ENCODE measurements at regions not wholly inside any gene's neighbourhood (a gene's known extent, or its start where the extent isn't known, plus 50 kb on each side); places are given as distances from the start of the nearest gene placed in this dataset.

DNA sequence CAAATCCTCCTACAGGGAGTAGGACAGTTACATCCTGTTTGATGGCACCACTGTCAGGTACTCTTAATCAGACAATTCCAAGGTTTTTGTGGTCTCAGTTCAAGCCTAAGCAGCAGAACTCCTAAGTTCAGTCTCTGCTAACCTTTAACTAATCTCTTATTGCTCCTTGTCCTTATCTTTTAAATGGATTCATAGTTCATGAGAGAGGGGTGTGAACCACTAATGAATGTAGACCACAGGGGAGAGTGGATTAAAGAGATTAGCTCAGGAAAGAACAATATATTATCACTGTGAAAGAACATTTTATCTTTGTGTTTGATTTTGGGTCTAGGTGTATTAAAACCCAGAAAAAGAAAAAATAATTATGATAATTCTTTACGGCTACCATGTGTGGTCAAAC lies 168.9 kb downstream of the DCK start:
- no TSS peak for BruUV-seq (replicated peaks)

DNA sequence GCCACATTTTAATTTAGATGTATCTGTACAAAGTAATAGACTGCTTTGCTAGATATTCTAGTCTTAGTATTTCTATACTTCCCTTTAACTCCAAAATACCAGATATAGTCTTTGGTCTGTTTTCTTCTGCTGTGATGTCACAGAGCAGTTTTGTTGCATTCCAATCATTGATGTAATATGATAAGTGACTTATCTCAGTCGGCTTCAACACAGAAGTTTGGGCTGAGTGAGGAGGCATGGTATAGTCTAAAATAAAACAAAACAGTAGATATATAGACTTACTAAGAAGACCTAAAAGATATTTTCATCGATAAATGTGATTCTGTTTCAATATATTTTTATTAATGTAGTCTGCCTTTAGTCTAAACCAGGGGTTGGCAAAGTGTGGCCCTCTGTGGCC lies 169.9 kb downstream of the DCK start:
- intact Hi-C loops (cut with micrococcal nuclease; ENCODE audit: unreplicated experiment) = no loop called here
- no peak overlapping the region for H3K27ac ChIP-seq (ENCODE audit: low read depth, low read length, poor library complexity, severe bottlenecking)
- H3K4me3 ChIP-seq (ENCODE audit: low read depth, low read length, poor library complexity, severe bottlenecking) = no peak overlapping the region
- no peaks in the 10 kb centered on the region for H3K4me1 ChIP-seq (ENCODE audit: insufficient read depth, low read length, poor library complexity, severe bottlenecking)
- no peaks in the 10 kb centered on the region for H3K9me2 ChIP-seq (ENCODE audit: insufficient read depth, low read length)
- no peaks in the 10 kb centered on the region for H4K20me1 ChIP-seq (ENCODE audit: insufficient read depth, low read length)
- ChIA-PET CTCF (ENCODE audit: unreplicated experiment) (no interaction called here), POLR2A (interaction anchor here (0.7 kb wide), 1 partner anchor 298 kb away, joined by 3 read pairs; no protein-coding TSS in a partner anchor)
- no peaks in the 10 kb centered on the region for H3K79me2 ChIP-seq (ENCODE audit: insufficient read depth, low read depth, low read length)
- H3K36me3 ChIP-seq (ENCODE audit: insufficient read depth, low read length) = no peaks in the 10 kb centered on the region
- TF ChIP-seq, protein P1, sequence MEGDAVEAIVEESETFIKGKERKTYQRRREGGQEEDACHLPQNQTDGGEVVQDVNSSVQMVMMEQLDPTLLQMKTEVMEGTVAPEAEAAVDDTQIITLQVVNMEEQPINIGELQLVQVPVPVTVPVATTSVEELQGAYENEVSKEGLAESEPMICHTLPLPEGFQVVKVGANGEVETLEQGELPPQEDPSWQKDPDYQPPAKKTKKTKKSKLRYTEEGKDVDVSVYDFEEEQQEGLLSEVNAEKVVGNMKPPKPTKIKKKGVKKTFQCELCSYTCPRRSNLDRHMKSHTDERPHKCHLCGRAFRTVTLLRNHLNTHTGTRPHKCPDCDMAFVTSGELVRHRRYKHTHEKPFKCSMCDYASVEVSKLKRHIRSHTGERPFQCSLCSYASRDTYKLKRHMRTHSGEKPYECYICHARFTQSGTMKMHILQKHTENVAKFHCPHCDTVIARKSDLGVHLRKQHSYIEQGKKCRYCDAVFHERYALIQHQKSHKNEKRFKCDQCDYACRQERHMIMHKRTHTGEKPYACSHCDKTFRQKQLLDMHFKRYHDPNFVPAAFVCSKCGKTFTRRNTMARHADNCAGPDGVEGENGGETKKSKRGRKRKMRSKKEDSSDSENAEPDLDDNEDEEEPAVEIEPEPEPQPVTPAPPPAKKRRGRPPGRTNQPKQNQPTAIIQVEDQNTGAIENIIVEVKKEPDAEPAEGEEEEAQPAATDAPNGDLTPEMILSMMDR (conservative IDR thresholded peaks at IDR 0.05; ENCODE audit: low read length) = no peak
- no peak for TF ChIP-seq EZH2phosphoT487 (IDR thresholded peaks at IDR 0.05; ENCODE audit: borderline replicate concordance, low read depth, low read length)
- no peak overlapping the region for H3K4me2 ChIP-seq (ENCODE audit: low read length)
- no TSS peak for BruUV-seq (replicated peaks)
- no peak for DNase-seq (ENCODE audit: low spot score)
- no peak overlapping the region for H2AFZ ChIP-seq (ENCODE audit: low read length)
- H3K9me3 ChIP-seq (ENCODE audit: low read length) = no peaks in the 10 kb centered on the region

More for the DNA sequence above, 168.9 kb downstream of the DCK start:
- no peaks in the 10 kb centered on the region for H4K20me1 ChIP-seq (ENCODE audit: insufficient read depth, low read length)
- no peak for DNase-seq (ENCODE audit: low spot score)
- H3K4me3 ChIP-seq (ENCODE audit: low read depth, low read length, poor library complexity, severe bottlenecking) = no peak overlapping the region
- no peaks in the 10 kb centered on the region for H3K9me3 ChIP-seq (ENCODE audit: low read length)
- intact Hi-C loops (cut with micrococcal nuclease; ENCODE audit: unreplicated experiment) = no loop called here
- TF ChIP-seq EZH2phosphoT487 (IDR thresholded peaks at IDR 0.05; ENCODE audit: borderline replicate concordance, low read depth, low read length) = no peak
- TF ChIP-seq, protein P1 (conservative IDR thresholded peaks at IDR 0.05; ENCODE audit: low read length) = no peak
- ChIA-PET POLR2A (interaction anchor here (0.7 to 1.0 kb wide), 2 partner anchors 11 to 298 kb away, joined by 3 read pairs; no protein-coding TSS in a partner anchor), CTCF (ENCODE audit: unreplicated experiment) (no interaction called here)
- no peak overlapping the region for H2AFZ ChIP-seq (ENCODE audit: low read length)
- H3K36me3 ChIP-seq (ENCODE audit: insufficient read depth, low read length) = no peaks in the 10 kb centered on the region
- no peaks in the 10 kb centered on the region for H3K79me2 ChIP-seq (ENCODE audit: insufficient read depth, low read depth, low read length)
- no peaks in the 10 kb centered on the region for H3K4me1 ChIP-seq (ENCODE audit: insufficient read depth, low read length, poor library complexity, severe bottlenecking)
- H3K27ac ChIP-seq (ENCODE audit: low read depth, low read length, poor library complexity, severe bottlenecking) = no peak overlapping the region
- H3K4me2 ChIP-seq (ENCODE audit: low read length) = no peak overlapping the region
- H3K9me2 ChIP-seq (ENCODE audit: insufficient read depth, low read length) = no peaks in the 10 kb centered on the region

DNA sequence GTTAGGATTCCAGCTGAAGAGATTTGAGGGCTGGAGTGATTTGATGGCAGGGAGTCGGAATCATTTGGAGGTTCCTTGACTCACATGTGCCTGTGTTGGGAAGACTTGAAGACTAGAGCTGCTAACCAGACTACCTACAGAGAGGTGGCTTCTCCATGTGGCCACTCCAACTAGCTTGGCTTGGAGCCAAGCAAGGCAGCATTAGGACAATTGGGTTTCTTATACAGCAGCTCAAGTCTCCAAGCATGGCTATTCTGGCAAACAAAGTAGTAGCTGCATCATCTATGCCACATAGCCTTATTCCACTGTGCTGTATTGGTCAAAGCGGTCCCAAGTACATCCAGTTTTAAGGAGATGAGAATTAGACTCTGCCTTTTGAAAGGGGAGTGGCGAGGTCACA lies 171.7 kb upstream of the SLC4A4 start:
- no peak overlapping the region for H2AFZ ChIP-seq (ENCODE audit: low read length)
- no peaks in the 10 kb centered on the region for H3K9me3 ChIP-seq (ENCODE audit: low read length)
- H4K20me1 ChIP-seq (ENCODE audit: insufficient read depth, low read length) = no peaks in the 10 kb centered on the region
- H3K79me2 ChIP-seq (ENCODE audit: insufficient read depth, low read depth, low read length) = no peaks in the 10 kb centered on the region
- ChIA-PET CTCF (ENCODE audit: unreplicated experiment) (no interaction called here), POLR2A (no interaction called here)
- TF ChIP-seq EZH2phosphoT487 (IDR thresholded peaks at IDR 0.05; ENCODE audit: borderline replicate concordance, low read depth, low read length) = no peak
- TF ChIP-seq, protein P1 (conservative IDR thresholded peaks at IDR 0.05; ENCODE audit: low read length) = no peak
- BruUV-seq (replicated peaks) = no TSS peak
- H3K4me3 ChIP-seq (ENCODE audit: low read depth, low read length, poor library complexity, severe bottlenecking) = no peak overlapping the region
- no peak overlapping the region for H3K4me2 ChIP-seq (ENCODE audit: low read length)
- no peaks in the 10 kb centered on the region for H3K36me3 ChIP-seq (ENCODE audit: insufficient read depth, low read length)
- no peaks in the 10 kb centered on the region for H3K9me2 ChIP-seq (ENCODE audit: insufficient read depth, low read length)
- intact Hi-C loops (cut with micrococcal nuclease; ENCODE audit: unreplicated experiment) = no loop called here
- H3K4me1 ChIP-seq (ENCODE audit: insufficient read depth, low read length, poor library complexity, severe bottlenecking) = no peaks in the 10 kb centered on the region
- no peak for DNase-seq (ENCODE audit: low spot score)
- H3K27ac ChIP-seq (ENCODE audit: low read depth, low read length, poor library complexity, severe bottlenecking) = no peak overlapping the region
